HEK293T (cell line): ENCODE measurements at regions not wholly inside any gene's neighbourhood (a gene's known extent, or its start where the extent isn't known, plus 50 kb on each side); places are given as distances from the start of the nearest gene placed in this dataset.

Experiments used
- ARNT ChIP-seq: fragments of 450-650 bp; IDR thresholded peaks from 2 replicates; pipeline ENCODE4 v1.6.1; 2017; ENCODE audit warnings: mild to moderate bottlenecking
- CTBP1 ChIP-seq: fragments of 450-650 bp; IDR thresholded peaks from 2 replicates; pipeline ENCODE4 v1.6.1; 2016; ENCODE audit warnings: borderline replicate concordance
- ELF4 ChIP-seq: fragments of 450-650 bp; IDR thresholded peaks from 2 replicates; pipeline ENCODE4 v1.6.1; 2017; ENCODE audit warnings: antibody characterized with exemption
- FOXA1 ChIP-seq: fragments of 450-650 bp; IDR thresholded peaks from 2 replicates; pipeline ENCODE4 v1.6.1; 2016; ENCODE audit warnings: mild to moderate bottlenecking
- FOXK2 ChIP-seq: fragments of 450-650 bp; IDR thresholded peaks from 2 replicates; pipeline ENCODE4 v1.6.1; 2016; ENCODE audit warnings: mild to moderate bottlenecking
- FOXM1 ChIP-seq: fragments of 450-650 bp; IDR thresholded peaks from 2 replicates; pipeline ENCODE4 v1.6.1; 2017; ENCODE audit warnings: mild to moderate bottlenecking, borderline replicate concordance
- HDGF ChIP-seq: fragments of 450-650 bp; IDR thresholded peaks from 2 replicates; pipeline ENCODE4 v1.6.1; 2017; ENCODE audit warnings: antibody characterized with exemption, borderline replicate concordance
- L3MBTL2 ChIP-seq: fragments of 450-650 bp; conservative IDR thresholded peaks from 2 replicates; pipeline ENCODE4 v1.6.1; 2016; ENCODE audit warnings: mild to moderate bottlenecking
- LEF1 ChIP-seq: fragments of 450-650 bp; IDR thresholded peaks from 2 replicates; pipeline ENCODE4 v1.6.1; 2017; ENCODE audit warnings: mild to moderate bottlenecking, borderline replicate concordance
- NFRKB ChIP-seq: fragments of 450-650 bp; IDR thresholded peaks from 2 replicates; pipeline ENCODE4 v1.6.1; 2016; ENCODE audit warnings: mild to moderate bottlenecking, moderate library complexity
- SP1 ChIP-seq: fragments of 450-650 bp; IDR thresholded peaks from 2 replicates; pipeline ENCODE4 v1.6.1; 2017
- TARDBP ChIP-seq: fragments of 450-650 bp; IDR thresholded peaks from 2 replicates; pipeline ENCODE4 v1.6.1; 2016

DNA sequence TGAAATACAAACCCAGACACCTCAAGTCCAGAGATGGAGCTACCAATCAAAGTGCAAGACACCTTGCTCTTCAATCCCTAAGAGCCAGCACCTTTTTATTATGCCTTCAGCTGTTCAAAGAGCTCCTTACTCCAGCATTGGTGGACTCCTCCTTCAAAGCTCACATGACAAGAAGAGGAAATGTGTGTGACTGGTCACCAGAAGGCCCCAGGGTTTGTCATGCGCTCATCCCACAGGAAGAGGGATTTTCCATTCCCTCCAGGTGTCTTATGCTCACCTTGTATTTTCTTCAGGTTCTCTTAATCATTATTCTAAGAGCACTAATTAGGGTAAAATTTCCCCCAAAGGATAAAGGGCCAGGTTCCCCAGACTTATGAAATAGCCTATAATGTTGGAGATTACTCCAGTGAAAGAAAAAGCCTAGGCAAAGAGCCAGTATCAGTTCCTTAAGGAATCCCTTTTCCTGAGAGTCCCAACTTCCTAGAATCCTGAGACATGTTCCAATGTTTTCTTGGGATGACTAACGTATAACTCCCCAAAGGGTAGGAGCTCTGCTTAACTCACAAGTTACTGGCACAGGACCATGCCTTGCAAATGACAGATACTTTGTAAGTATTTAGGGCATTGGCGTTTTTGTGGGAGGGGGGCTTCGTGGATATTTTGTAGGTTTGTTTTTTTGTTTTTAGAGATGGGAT, 56.9 kb upstream of the SOX9 start:
- TF ChIP-seq LEF1 (no peak), FOXM1 (no peak), SP1 (no peak), L3MBTL2 (no peak), TARDBP (no peak), FOXK2 (no peak), CTBP1 (no peak), NFRKB (no peak), FOXA1 (no peak), ELF4 (no peak), HDGF (no peak), ARNT (no peak)
